GM12878 (cell line): ENCODE measurements at regions not wholly inside any gene's neighbourhood (a gene's known extent, or its start where the extent isn't known, plus 50 kb on each side); places are given as distances from the start of the nearest gene placed in this dataset.

Source experiments
- ATAC-seq: fragments of 200-7000 bp; cut with Tn5 transposase; 3 replicates; pipeline ENCODE4 v1.9.1; 2020; ENCODE audit warnings: mild to moderate bottlenecking, moderate library complexity
- BruUV-seq: library from RNA; stranded (reverse); fragments of 400-500 nt; replicated peaks from 2 replicates; lab custom pipeline; 2021; lab: Mats Ljungman, UMichigan
- CTCF ChIA-PET: fragments of 300-600 bp; sonication (Branson Sonifier 250); formaldehyde crosslinking; extraction: SDS; loops from one replicate; lab custom pipeline; 2021; ENCODE audit warnings: inconsistent platforms; lab: Yijun Ruan, JAX
- POLR2A ChIA-PET: fragments of 350-600 bp; formaldehyde crosslinking; extraction: SDS; loops from one replicate; lab custom pipeline; 2021; ENCODE audit warnings: inconsistent platforms; lab: Charles Lee
- RAD21 ChIA-PET: fragments of 300-600 bp; sonication (Branson Sonifier 250); formaldehyde crosslinking; loops from one replicate; lab custom pipeline; 2023; ENCODE audit warnings: antibody characterized with exemption; ENCODE audit not compliant: unreplicated experiment; lab: Charles Lee
- SMC1A ChIA-PET: fragments of 300-600 bp; sonication (Branson Sonifier 250); formaldehyde crosslinking; loops from one replicate; lab custom pipeline; 2023; ENCODE audit not compliant: unreplicated experiment, uncharacterized antibody; lab: Charles Lee
- DNase-seq: peaks from one replicate; pipeline ENCODE4 v3.0.0-alpha.2; 2011; ENCODE audit warnings: low read depth, low spot score
- FAIRE-seq: peaks from 3 replicates; lab custom pipeline; 2011; peaks lifted over from hg19 to GRCh38; lab: Jason Lieb, UNC
- H2AFZ ChIP-seq: 2 replicates; pipeline ENCODE4 v1.6.0; 2011; ENCODE audit warnings: low read depth, low read length, control low read depth; ENCODE audit not compliant: control insufficient read depth
- H3K27ac ChIP-seq: 2 replicates; pipeline ENCODE4 v1.5.1; 2011; ENCODE audit warnings: control low read depth; ENCODE audit not compliant: control insufficient read depth, insufficient read depth
- H3K27me3 ChIP-seq, 2 experiments: replicated peaks in 1 of 2; 2 replicates each; pipeline versions ENCODE4 v1.6.0 to v1.6.1; 2011; ENCODE audit warnings: low read length in 1 of 2; ENCODE audit not compliant: control insufficient read depth in 2 of 2, insufficient read depth in 2 of 2
- H3K36me3 ChIP-seq, 2 experiments: 2 replicates each; pipeline ENCODE4 v1.5.1; 2011; ENCODE audit warnings: low read length in 1 of 2; ENCODE audit not compliant: control insufficient read depth in 2 of 2, insufficient read depth in 2 of 2
- H3K4me1 ChIP-seq: 2 replicates; pipeline ENCODE4 v1.6.1; 2011; ENCODE audit warnings: mild to moderate bottlenecking, low read length, moderate library complexity, mixed read lengths; ENCODE audit not compliant: control insufficient read depth, insufficient read depth
- H3K4me2 ChIP-seq: 2 replicates; pipeline ENCODE4 v1.6.0; 2011; ENCODE audit warnings: control low read depth; ENCODE audit not compliant: control insufficient read depth, insufficient read depth
- H3K4me3 ChIP-seq: fragments of 200-600 bp; sonication (generic); 2 replicates; pipeline ENCODE4 v1.5.1; 2016
- H3K79me2 ChIP-seq: 2 replicates; pipeline ENCODE4 v1.6.0; 2011; ENCODE audit warnings: low read length; ENCODE audit not compliant: control insufficient read depth, insufficient read depth
- H3K9ac ChIP-seq: 2 replicates; pipeline ENCODE4 v1.8.0; 2011; ENCODE audit warnings: low read length, control low read depth, mixed read lengths; ENCODE audit not compliant: control insufficient read depth, insufficient read depth
- H3K9me3 ChIP-seq: replicated peaks from 3 replicates; pipeline ENCODE4 v1.5.1; 2011; ENCODE audit warnings: mild to moderate bottlenecking, low read length; ENCODE audit not compliant: control insufficient read depth, insufficient read depth
- H4K20me1 ChIP-seq: 2 replicates; pipeline ENCODE4 v1.6.0; 2011; ENCODE audit not compliant: control insufficient read depth, insufficient read depth
- BMI1 ChIP-seq: fragments of 450-650 bp; IDR thresholded peaks from 2 replicates; pipeline ENCODE4 v1.6.1; 2016; ENCODE audit warnings: mild to moderate bottlenecking, moderate library complexity, borderline replicate concordance
- EGR1 ChIP-seq, 2 experiments: IDR thresholded peaks; 1 replicate in 1 of 2; 2 replicates in 1 of 2; pipeline ENCODE4 v1.6.1; 2011 to 2012; ENCODE audit warnings: low read depth in 2 of 2, low read length in 2 of 2, borderline replicate concordance in 1 of 2, mild to moderate bottlenecking in 1 of 2, moderate library complexity in 1 of 2
- IRF4 ChIP-seq: IDR thresholded peaks from 2 replicates; pipeline ENCODE4 v1.6.1; 2011; ENCODE audit warnings: low read depth, low read length
- KAT2A ChIP-seq: conservative IDR thresholded peaks from 2 replicates; pipeline ENCODE4 v1.6.1; 2011; ENCODE audit warnings: low read depth, low read length; ENCODE audit not compliant: control insufficient read depth
- NBN ChIP-seq: fragments of 450-650 bp; IDR thresholded peaks from 2 replicates; pipeline ENCODE4 v1.6.1; 2016
- POLR2AphosphoS2 ChIP-seq: IDR thresholded peaks from 2 replicates; pipeline ENCODE4 v1.6.1; 2011; ENCODE audit warnings: low read depth, mild to moderate bottlenecking, low read length, improper control_type of control experiment, moderate library complexity
- SPI1 ChIP-seq: IDR thresholded peaks from 2 replicates; pipeline ENCODE4 v1.6.1; 2011; ENCODE audit warnings: low read depth, mild to moderate bottlenecking, low read length, moderate library complexity, borderline replicate concordance; ENCODE audit not compliant: insufficient read depth
- STAT1 ChIP-seq: fragments of 450-650 bp; conservative IDR thresholded peaks from 2 replicates; pipeline ENCODE4 v1.6.1; 2014; ENCODE audit warnings: antibody characterized with exemption, mild to moderate bottlenecking
- SUPT20H ChIP-seq: IDR thresholded peaks from 2 replicates; pipeline ENCODE4 v1.6.1; 2011; ENCODE audit warnings: low read depth, mild to moderate bottlenecking, low read length, moderate library complexity, borderline replicate concordance; ENCODE audit not compliant: control insufficient read depth
- ZNF622 ChIP-seq: fragments of 450-650 bp; IDR thresholded peaks from 2 replicates; pipeline ENCODE4 v1.6.1; 2017; ENCODE audit warnings: mild to moderate bottlenecking, inconsistent platforms
- WGBS: methylation state at CpG from one replicate; pipeline ENCODE4 v1.1.6; 2016; ENCODE audit warnings: low lambda C conversion rate; ENCODE audit not compliant: insufficient replicate concordance, insufficient coverage; ENCODE audit errors: missing lambda C conversion rate; 5-methylcytosine and 5-hydroxymethylcytosine counted together
- in situ Hi-C: fragments of 300-500 bp; cut with MboI; formaldehyde crosslinking; loops from 9 replicates; pipeline ENCODE4 v1.14.3; 2018; ENCODE audit warnings: mixed read lengths
- intact Hi-C: fragments of 100-400 bp; cut with micrococcal nuclease; formaldehyde crosslinking; loops from one replicate; pipeline ENCODE4 v1.14.2; 2022; ENCODE audit not compliant: unreplicated experiment
- TF ChIP-seq, protein P1 (sequence below): fragments of 450-650 bp; formaldehyde crosslinking; IDR thresholded peaks from 2 replicates; pipeline ENCODE4 v1.4.0; 2020; ENCODE audit warnings: mild to moderate bottlenecking, moderate library complexity
- TF ChIP-seq, protein P2 (sequence below): IDR thresholded peaks from 2 replicates; pipeline ENCODE4 v1.6.1; 2011; ENCODE audit warnings: mild to moderate bottlenecking, low read depth, low read length, moderate library complexity; ENCODE audit not compliant: insufficient replicate concordance
- TF ChIP-seq, protein P3 (sequence below): fragments of 150-350 bp; IDR thresholded peaks from 2 replicates; pipeline ENCODE4 v1.6.1; 2016; ENCODE audit warnings: low read depth, low read length
- TF ChIP-seq, protein P4 (sequence below): fragments of 450-650 bp; IDR thresholded peaks from 2 replicates; pipeline ENCODE4 v1.6.1; 2017; ENCODE audit warnings: low read depth, mild to moderate bottlenecking, moderate library complexity

DNA sequence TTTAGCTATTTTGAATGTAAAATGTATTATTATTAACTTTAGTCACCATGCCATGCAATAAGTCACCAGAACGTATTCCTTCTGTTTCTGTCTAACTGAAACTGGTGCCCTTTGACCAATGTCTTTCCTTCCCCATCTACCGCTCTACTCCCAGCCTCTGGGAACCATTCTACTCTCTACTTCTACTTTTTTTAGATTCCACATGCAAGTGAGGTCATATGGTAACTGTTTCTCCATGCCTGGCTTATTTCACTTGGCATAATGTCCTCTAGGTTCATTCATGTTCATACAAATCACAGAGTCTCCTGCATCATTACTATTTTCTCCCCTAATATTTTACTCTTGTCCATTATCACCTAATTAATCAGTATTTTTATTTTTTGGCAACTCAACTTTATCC lies 160.1 kb downstream of the TMX1 start:
- no peak overlapping the region for H2AFZ ChIP-seq
- intact Hi-C loops (no loop called here), in situ Hi-C loops (no loop called here)
- DNase-seq (no peak), ATAC-seq (no peak), FAIRE-seq (no peak)
- no peaks in the 10 kb centered on the region for H4K20me1 ChIP-seq
- POLR2A ChIA-PET: no interaction called here
- CTCF ChIA-PET: no interaction called here
- H3K27ac ChIP-seq: no peak overlapping the region
- RAD21 ChIA-PET: no interaction called here
- H3K4me3 ChIP-seq: no peak overlapping the region
- H3K79me2 ChIP-seq: no peaks in the 10 kb centered on the region
- no peaks in the 10 kb centered on the region for H3K9me3 ChIP-seq
- SMC1A ChIA-PET: no interaction called here
- no peaks in the 10 kb centered on the region; a peak in 1 of 4 replicates for H3K27me3 ChIP-seq
- BruUV-seq: no TSS peak
- no peaks in the 10 kb centered on the region for H3K4me1 ChIP-seq
- 0% methylated on average over 2 of the region's 2 CpGs for WGBS
- H3K36me3 ChIP-seq: no peaks in the 10 kb centered on the region
- no peak overlapping the region for H3K4me2 ChIP-seq
- no peak overlapping the region for H3K9ac ChIP-seq
- TF ChIP-seq SPI1 (no peak), IRF4 (no peak), NBN (no peak), POLR2AphosphoS2 (no peak), STAT1 (no peak), BMI1 (no peak), KAT2A (no peak), EGR1 (IDR thresholded peaks at IDR 0.05; ENCODE audit: borderline replicate concordance in 1 of 2, low read depth in 2 of 2, low read length in 2 of 2) (no peak), SUPT20H (no peak), ZNF622 (no peak)
- TF ChIP-seq, protein P1, sequence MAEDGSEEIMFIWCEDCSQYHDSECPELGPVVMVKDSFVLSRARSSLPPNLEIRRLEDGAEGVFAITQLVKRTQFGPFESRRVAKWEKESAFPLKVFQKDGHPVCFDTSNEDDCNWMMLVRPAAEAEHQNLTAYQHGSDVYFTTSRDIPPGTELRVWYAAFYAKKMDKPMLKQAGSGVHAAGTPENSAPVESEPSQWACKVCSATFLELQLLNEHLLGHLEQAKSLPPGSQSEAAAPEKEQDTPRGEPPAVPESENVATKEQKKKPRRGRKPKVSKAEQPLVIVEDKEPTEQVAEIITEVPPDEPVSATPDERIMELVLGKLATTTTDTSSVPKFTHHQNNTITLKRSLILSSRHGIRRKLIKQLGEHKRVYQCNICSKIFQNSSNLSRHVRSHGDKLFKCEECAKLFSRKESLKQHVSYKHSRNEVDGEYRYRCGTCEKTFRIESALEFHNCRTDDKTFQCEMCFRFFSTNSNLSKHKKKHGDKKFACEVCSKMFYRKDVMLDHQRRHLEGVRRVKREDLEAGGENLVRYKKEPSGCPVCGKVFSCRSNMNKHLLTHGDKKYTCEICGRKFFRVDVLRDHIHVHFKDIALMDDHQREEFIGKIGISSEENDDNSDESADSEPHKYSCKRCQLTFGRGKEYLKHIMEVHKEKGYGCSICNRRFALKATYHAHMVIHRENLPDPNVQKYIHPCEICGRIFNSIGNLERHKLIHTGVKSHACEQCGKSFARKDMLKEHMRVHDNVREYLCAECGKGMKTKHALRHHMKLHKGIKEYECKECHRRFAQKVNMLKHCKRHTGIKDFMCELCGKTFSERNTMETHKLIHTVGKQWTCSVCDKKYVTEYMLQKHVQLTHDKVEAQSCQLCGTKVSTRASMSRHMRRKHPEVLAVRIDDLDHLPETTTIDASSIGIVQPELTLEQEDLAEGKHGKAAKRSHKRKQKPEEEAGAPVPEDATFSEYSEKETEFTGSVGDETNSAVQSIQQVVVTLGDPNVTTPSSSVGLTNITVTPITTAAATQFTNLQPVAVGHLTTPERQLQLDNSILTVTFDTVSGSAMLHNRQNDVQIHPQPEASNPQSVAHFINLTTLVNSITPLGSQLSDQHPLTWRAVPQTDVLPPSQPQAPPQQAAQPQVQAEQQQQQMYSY: no peak
- TF ChIP-seq, protein P2, sequence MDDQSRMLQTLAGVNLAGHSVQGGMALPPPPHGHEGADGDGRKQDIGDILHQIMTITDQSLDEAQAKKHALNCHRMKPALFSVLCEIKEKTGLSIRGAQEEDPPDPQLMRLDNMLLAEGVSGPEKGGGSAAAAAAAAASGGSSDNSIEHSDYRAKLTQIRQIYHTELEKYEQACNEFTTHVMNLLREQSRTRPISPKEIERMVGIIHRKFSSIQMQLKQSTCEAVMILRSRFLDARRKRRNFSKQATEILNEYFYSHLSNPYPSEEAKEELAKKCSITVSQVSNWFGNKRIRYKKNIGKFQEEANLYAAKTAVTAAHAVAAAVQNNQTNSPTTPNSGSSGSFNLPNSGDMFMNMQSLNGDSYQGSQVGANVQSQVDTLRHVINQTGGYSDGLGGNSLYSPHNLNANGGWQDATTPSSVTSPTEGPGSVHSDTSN: no peak
- TF ChIP-seq, protein P3, sequence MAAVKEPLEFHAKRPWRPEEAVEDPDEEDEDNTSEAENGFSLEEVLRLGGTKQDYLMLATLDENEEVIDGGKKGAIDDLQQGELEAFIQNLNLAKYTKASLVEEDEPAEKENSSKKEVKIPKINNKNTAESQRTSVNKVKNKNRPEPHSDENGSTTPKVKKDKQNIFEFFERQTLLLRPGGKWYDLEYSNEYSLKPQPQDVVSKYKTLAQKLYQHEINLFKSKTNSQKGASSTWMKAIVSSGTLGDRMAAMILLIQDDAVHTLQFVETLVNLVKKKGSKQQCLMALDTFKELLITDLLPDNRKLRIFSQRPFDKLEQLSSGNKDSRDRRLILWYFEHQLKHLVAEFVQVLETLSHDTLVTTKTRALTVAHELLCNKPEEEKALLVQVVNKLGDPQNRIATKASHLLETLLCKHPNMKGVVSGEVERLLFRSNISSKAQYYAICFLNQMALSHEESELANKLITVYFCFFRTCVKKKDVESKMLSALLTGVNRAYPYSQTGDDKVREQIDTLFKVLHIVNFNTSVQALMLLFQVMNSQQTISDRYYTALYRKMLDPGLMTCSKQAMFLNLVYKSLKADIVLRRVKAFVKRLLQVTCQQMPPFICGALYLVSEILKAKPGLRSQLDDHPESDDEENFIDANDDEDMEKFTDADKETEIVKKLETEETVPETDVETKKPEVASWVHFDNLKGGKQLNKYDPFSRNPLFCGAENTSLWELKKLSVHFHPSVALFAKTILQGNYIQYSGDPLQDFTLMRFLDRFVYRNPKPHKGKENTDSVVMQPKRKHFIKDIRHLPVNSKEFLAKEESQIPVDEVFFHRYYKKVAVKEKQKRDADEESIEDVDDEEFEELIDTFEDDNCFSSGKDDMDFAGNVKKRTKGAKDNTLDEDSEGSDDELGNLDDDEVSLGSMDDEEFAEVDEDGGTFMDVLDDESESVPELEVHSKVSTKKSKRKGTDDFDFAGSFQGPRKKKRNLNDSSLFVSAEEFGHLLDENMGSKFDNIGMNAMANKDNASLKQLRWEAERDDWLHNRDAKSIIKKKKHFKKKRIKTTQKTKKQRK: no peak
- TF ChIP-seq, protein P4, sequence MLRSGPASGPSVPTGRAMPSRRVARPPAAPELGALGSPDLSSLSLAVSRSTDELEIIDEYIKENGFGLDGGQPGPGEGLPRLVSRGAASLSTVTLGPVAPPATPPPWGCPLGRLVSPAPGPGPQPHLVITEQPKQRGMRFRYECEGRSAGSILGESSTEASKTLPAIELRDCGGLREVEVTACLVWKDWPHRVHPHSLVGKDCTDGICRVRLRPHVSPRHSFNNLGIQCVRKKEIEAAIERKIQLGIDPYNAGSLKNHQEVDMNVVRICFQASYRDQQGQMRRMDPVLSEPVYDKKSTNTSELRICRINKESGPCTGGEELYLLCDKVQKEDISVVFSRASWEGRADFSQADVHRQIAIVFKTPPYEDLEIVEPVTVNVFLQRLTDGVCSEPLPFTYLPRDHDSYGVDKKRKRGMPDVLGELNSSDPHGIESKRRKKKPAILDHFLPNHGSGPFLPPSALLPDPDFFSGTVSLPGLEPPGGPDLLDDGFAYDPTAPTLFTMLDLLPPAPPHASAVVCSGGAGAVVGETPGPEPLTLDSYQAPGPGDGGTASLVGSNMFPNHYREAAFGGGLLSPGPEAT: no peak
